K562 (cell line): ENCODE measurements at regions not wholly inside any gene's neighbourhood (a gene's known extent, or its start where the extent isn't known, plus 50 kb on each side); places are given as distances from the start of the nearest gene placed in this dataset.

Experiments
- ATAC-seq: fragments of 200-7000 bp; cut with Tn5 transposase; 3 replicates; pipeline ENCODE4 v1.9.1; 2020; ENCODE audit warnings: moderate library complexity
- BruUV-seq: library from RNA; stranded (reverse); fragments of 400-500 nt; replicated peaks from 2 replicates; lab custom pipeline; 2021; lab: Mats Ljungman, UMichigan
- CTCF ChIA-PET: fragments of 300-600 bp; formaldehyde crosslinking; extraction: SDS; loops from one replicate; lab custom pipeline; 2021; ENCODE audit warnings: low intra/inter-chr PET ratio; lab: Yijun Ruan, JAX
- POLR2A ChIA-PET: fragments of 300-600, 350-650 bp; sonication (Branson Sonifier 250); formaldehyde crosslinking; extraction: SDS; loops from one replicate; lab custom pipeline; 2021; ENCODE audit warnings: antibody characterized with exemption, inconsistent platforms; lab: Yijun Ruan, JAX
- DNase-seq, 4 experiments: peaks; one replicate each; pipeline versions ENCODE4 v3.0.0 to v3.0.0-alpha.2; 2011 to 2018; ENCODE audit warnings: low spot score in 3 of 4, mixed read lengths in 3 of 4; ENCODE audit errors: extremely low read depth in 1 of 4
- FAIRE-seq: peaks from 2 replicates; lab custom pipeline; 2011; peaks lifted over from hg19 to GRCh38; lab: Jason Lieb, UNC
- H2AFZ ChIP-seq: 2 replicates; pipeline ENCODE4 v1.6.0; 2011; ENCODE audit warnings: low read depth, low read length, control low read depth, inconsistent platforms
- H3K27ac ChIP-seq: fragments of 200-600 bp; 3 replicates; pipeline ENCODE4 v1.8.0; 2011; ENCODE audit warnings: low read depth, mild to moderate bottlenecking, control low read depth, inconsistent platforms, low read length, moderate library complexity, mixed read lengths; ENCODE audit errors: extremely low read depth
- H3K27me3 ChIP-seq, 2 experiments: fragments of 300-600 bp in 1 of 2; 2 replicates in 1 of 2; 3 replicates in 1 of 2; pipeline versions ENCODE4 v1.6.0 to v1.8.0; 2011; ENCODE audit warnings: inconsistent platforms in 2 of 2, low read length in 2 of 2, mild to moderate bottlenecking in 1 of 2, mixed read lengths in 1 of 2, moderate library complexity in 1 of 2; ENCODE audit not compliant: control insufficient read depth in 2 of 2, insufficient read depth in 2 of 2
- H3K36me3 ChIP-seq: fragments of 300-600 bp; 3 replicates; pipeline ENCODE4 v1.8.0; 2011; ENCODE audit warnings: mild to moderate bottlenecking, low read length, inconsistent platforms; ENCODE audit not compliant: control insufficient read depth, insufficient read depth
- H3K4me1 ChIP-seq, 2 experiments: fragments of 200-600 bp in 1 of 2; replicated peaks in 1 of 2; 2 replicates in 1 of 2; 3 replicates in 1 of 2; pipeline versions ENCODE4 v1.5.1 to v1.8.0; 2011; ENCODE audit warnings: inconsistent platforms in 2 of 2, low read length in 2 of 2, mild to moderate bottlenecking in 1 of 2, mixed read lengths in 1 of 2, moderate library complexity in 1 of 2; ENCODE audit not compliant: control insufficient read depth in 2 of 2, insufficient read depth in 2 of 2
- H3K4me2 ChIP-seq: 2 replicates; pipeline ENCODE4 v1.6.1; 2011; ENCODE audit warnings: low read length, control low read depth, inconsistent platforms, mixed read lengths; ENCODE audit not compliant: insufficient read depth
- H3K4me3 ChIP-seq: fragments of 200-600 bp; sonication (generic), shearing (Covaris generic); 2 replicates; pipeline ENCODE4 v1.5.1; 2016; ENCODE audit warnings: control low read depth, inconsistent platforms
- H3K79me2 ChIP-seq: fragments of 200-600 bp; 3 replicates; pipeline ENCODE4 v1.8.0; 2011; ENCODE audit warnings: low read length, inconsistent platforms; ENCODE audit not compliant: control insufficient read depth, insufficient read depth
- H3K9ac ChIP-seq, 2 experiments: 2 replicates each; pipeline versions ENCODE4 v1.6.0 to v1.6.1; 2011; ENCODE audit warnings: low read depth in 2 of 2, low read length in 2 of 2, control low read depth in 1 of 2, inconsistent platforms in 1 of 2, mild to moderate bottlenecking in 1 of 2, mixed read lengths in 1 of 2; ENCODE audit not compliant: insufficient read depth in 1 of 2
- H3K9me1 ChIP-seq: one replicate; pipeline ENCODE4 v1.6.0; 2011; ENCODE audit warnings: inconsistent platforms, mild to moderate bottlenecking, low read length, moderate library complexity; ENCODE audit not compliant: control insufficient read depth, insufficient read depth
- H3K9me3 ChIP-seq: replicated peaks from 2 replicates; pipeline ENCODE4 v1.5.1; 2011; ENCODE audit warnings: low read depth, low read length, inconsistent platforms; ENCODE audit not compliant: control insufficient read depth, insufficient read depth
- H4K20me1 ChIP-seq: replicated peaks from 2 replicates; pipeline ENCODE4 v1.6.1; 2011; ENCODE audit warnings: low read length, inconsistent platforms, mixed read lengths; ENCODE audit not compliant: control insufficient read depth, insufficient read depth
- CBX1 ChIP-seq: sonication (generic); IDR thresholded peaks from 2 replicates; pipeline ENCODE4 v1.6.1; 2016; ENCODE audit warnings: antibody characterized with exemption, low read depth, mild to moderate bottlenecking
- HIVEP1 ChIP-seq: fragments of 250-450 bp; sonication (Bioruptor Pico); IDR thresholded peaks from 2 replicates; pipeline ENCODE4 v1.4.0; 2020; ENCODE audit warnings: mild to moderate bottlenecking
- KDM2B ChIP-seq: fragments of 250-450 bp; sonication (Bioruptor Pico); IDR thresholded peaks from 2 replicates; pipeline ENCODE4 v1.8.0; 2021; ENCODE audit warnings: mild to moderate bottlenecking, moderate library complexity
- PML ChIP-seq: IDR thresholded peaks from 2 replicates; pipeline ENCODE4 v1.6.1; 2012; ENCODE audit warnings: low read length, inconsistent platforms
- SIN3A ChIP-seq, 2 experiments: fragments of 150-350 bp in 1 of 2; IDR thresholded peaks; 2 replicates each; pipeline ENCODE4 v1.6.1; 2011 to 2016; ENCODE audit warnings: borderline replicate concordance in 2 of 2, low read depth in 2 of 2, low read length in 2 of 2, mild to moderate bottlenecking in 2 of 2, moderate library complexity in 2 of 2; ENCODE audit not compliant: control insufficient read depth in 1 of 2
- SRSF9 ChIP-seq: fragments of 200-400 bp; formaldehyde crosslinking; IDR thresholded peaks from 2 replicates; pipeline ENCODE4 v1.6.1; 2017; ENCODE audit warnings: low read depth, low read length, borderline replicate concordance
- UBTF ChIP-seq, 2 experiments: IDR thresholded peaks; 2 replicates each; pipeline ENCODE4 v1.6.1; 2012; ENCODE audit warnings: improper control_type of control experiment in 2 of 2, low read depth in 2 of 2, low read length in 2 of 2, borderline replicate concordance in 1 of 2
- ZEB2 ChIP-seq: fragments of 450-650 bp; IDR thresholded peaks from 2 replicates; pipeline ENCODE4 v1.6.1; 2016
- ZNF124 ChIP-seq: sonication (generic); formaldehyde crosslinking; IDR thresholded peaks from 2 replicates; pipeline ENCODE4 v1.8.1; 2022; ENCODE audit warnings: missing genetic modification reagents
- WGBS: fragments of 100-300 bp; shearing (Covaris generic); methylation state at CpG from one replicate; pipeline ENCODE4 v1.1.6; 2016; ENCODE audit warnings: low coverage, mixed read lengths; ENCODE audit not compliant: insufficient coverage; ENCODE audit errors: missing lambda C conversion rate; 5-methylcytosine and 5-hydroxymethylcytosine counted together
- in situ Hi-C: fragments of 300-500 bp; cut with MboI; formaldehyde crosslinking; loops from 4 replicates; pipeline ENCODE4 v1.15.0; 2018; ENCODE audit warnings: inconsistent platforms, mixed read lengths
- intact Hi-C: fragments of 100-400 bp; cut with micrococcal nuclease; formaldehyde crosslinking; loops from 2 replicates; pipeline ENCODE4 v1.14.2; 2022

GRCh38 chr5:54621048-54621447 lies 103.5 kb downstream of the SNX18 start:
- no peaks in the 10 kb centered on the region for H3K36me3 ChIP-seq
- in situ Hi-C loops (no loop called here), intact Hi-C loops (loop anchor here (10.0 kb wide), 1 partner anchor 106 kb away; the partner anchor contains the start of gene SNX18)
- no TSS peak for BruUV-seq
- ATAC-seq, result no peak
- H2AFZ ChIP-seq, result no peak overlapping the region
- H3K9me3 ChIP-seq, result no peaks in the 10 kb centered on the region
- WGBS, result 0% methylated on average over 1 of the region's 1 CpG
- no peak overlapping the region for H3K4me2 ChIP-seq
- H4K20me1 ChIP-seq, result no peaks in the 10 kb centered on the region
- peaks cover 4 to 13% of the 10 kb centered on the region in 2 experiments; a peak in 2 of 5 replicates for H3K27me3 ChIP-seq
- H3K4me1 ChIP-seq, result no peaks in the 10 kb centered on the region
- ChIA-PET CTCF (no interaction called here), POLR2A (no interaction called here)
- no peak for FAIRE-seq
- no peak for DNase-seq
- TF ChIP-seq ZNF124 (no peak), PML (no peak), KDM2B (CRISPR knock-in tag) (no peak), SRSF9 (no peak), HIVEP1 (CRISPR knock-in tag) (no peak), UBTF (IDR thresholded peaks at IDR 0.05; ENCODE audit: borderline replicate concordance in 1 of 2, low read depth in 2 of 2, low read length in 2 of 2) (no peak), CBX1 (no peak), ZEB2 (no peak), SIN3A (IDR thresholded peaks at IDR 0.05; ENCODE audit: borderline replicate concordance in 2 of 2, control insufficient read depth in 1 of 2, low read depth in 2 of 2, low read length in 2 of 2) (no peak)
- H3K4me3 ChIP-seq, result no peak overlapping the region
- H3K9me1 ChIP-seq, result no peaks in the 10 kb centered on the region
- H3K9ac ChIP-seq, result no peak overlapping the region
- H3K79me2 ChIP-seq, result no peaks in the 10 kb centered on the region
- H3K27ac ChIP-seq, result no peak overlapping the region
